H1 (cell line): ENCODE measurements at regions not wholly inside any gene's neighbourhood (a gene's known extent, or its start where the extent isn't known, plus 50 kb on each side); places are given as distances from the start of the nearest gene placed in this dataset.

Experiments
- CTCF ChIA-PET: fragments of 300-600 bp; sonication (Branson Sonifier 250); formaldehyde crosslinking; loops from one replicate; lab custom pipeline; 2021; ENCODE audit not compliant: partially characterized antibody; lab: Charles Lee
- POLR2A ChIA-PET: fragments of 300-600 bp; sonication (Branson Sonifier 250); formaldehyde crosslinking; loops from one replicate; lab custom pipeline; 2021; ENCODE audit warnings: inconsistent platforms; ENCODE audit not compliant: partially characterized antibody; lab: Charles Lee
- DNase-seq, 2 experiments: peaks; one replicate each; pipeline versions ENCODE4 v3.0.0 to v3.0.0-alpha.2; 2010 to 2022; ENCODE audit warnings: low spot score in 2 of 2, low read depth in 1 of 2, mixed read lengths in 1 of 2
- FAIRE-seq: peaks from 2 replicates; lab custom pipeline; 2011; peaks lifted over from hg19 to GRCh38; lab: Jason Lieb, UNC
- H2AFZ ChIP-seq: 2 replicates; pipeline ENCODE4 v1.8.1; 2012; ENCODE audit warnings: low read length, inconsistent platforms
- H2AK5ac ChIP-seq: 2 replicates; pipeline ENCODE4 v1.6.1; 2013; ENCODE audit warnings: low read depth, low read length
- H2BK120ac ChIP-seq: replicated peaks from 2 replicates; pipeline ENCODE3; 2013; ENCODE audit warnings: low read depth, low read length, inconsistent platforms
- H2BK12ac ChIP-seq: 2 replicates; pipeline ENCODE4 v1.6.1; 2013; ENCODE audit warnings: low read depth, low read length
- H2BK15ac ChIP-seq: 2 replicates; pipeline ENCODE4 v1.6.1; 2013; ENCODE audit warnings: low read length
- H2BK20ac ChIP-seq: 2 replicates; pipeline ENCODE4 v1.6.1; 2013; ENCODE audit warnings: low read length
- H2BK5ac ChIP-seq: 2 replicates; pipeline ENCODE4 v1.6.1; 2013; ENCODE audit warnings: low read depth, low read length
- H3K14ac ChIP-seq: 2 replicates; pipeline ENCODE4 v1.6.1; 2013; ENCODE audit warnings: inconsistent platforms; ENCODE audit not compliant: insufficient read length
- H3K18ac ChIP-seq: 2 replicates; pipeline ENCODE4 v1.6.1; 2013; ENCODE audit warnings: low read length; ENCODE audit errors: extremely low read depth
- H3K23ac ChIP-seq: 2 replicates; pipeline ENCODE4 v1.6.1; 2013; ENCODE audit warnings: inconsistent platforms; ENCODE audit not compliant: insufficient read length
- H3K23me2 ChIP-seq: 2 replicates; pipeline ENCODE4 v1.6.1; 2013; ENCODE audit warnings: low read depth, low read length
- H3K27ac ChIP-seq: 2 replicates; pipeline ENCODE4 v1.6.1; 2011; ENCODE audit warnings: low read depth, low read length, inconsistent platforms
- H3K27me3 ChIP-seq, 4 experiments: replicated peaks in 1 of 4; 1 replicate in 1 of 4; 2 replicates in 3 of 4; pipeline versions ENCODE4 v1.6.1 to v1.8.1; 2011 to 2013; ENCODE audit warnings: low read length in 3 of 4, mild to moderate bottlenecking in 3 of 4, inconsistent platforms in 2 of 4, mixed read lengths in 2 of 4, moderate library complexity in 1 of 4; ENCODE audit not compliant: control insufficient read depth in 3 of 4, insufficient read depth in 3 of 4; ENCODE audit errors: extremely low read depth in 1 of 4
- H3K36me3 ChIP-seq, 4 experiments: 2 replicates each; pipeline versions ENCODE4 v1.6.1 to v1.8.1; 2011 to 2013; ENCODE audit warnings: mild to moderate bottlenecking in 4 of 4, low read length in 3 of 4, moderate library complexity in 2 of 4, control low read depth in 1 of 4, inconsistent platforms in 1 of 4; ENCODE audit not compliant: insufficient read depth in 4 of 4, control insufficient read depth in 2 of 4
- H3K4ac ChIP-seq: replicated peaks from 2 replicates; pipeline ENCODE3; 2013; ENCODE audit warnings: low read length, low read depth, mixed read lengths, inconsistent platforms; ENCODE audit not compliant: insufficient read length
- H3K4me1 ChIP-seq, 4 experiments: replicated peaks in 1 of 4; 1 replicate in 1 of 4; 2 replicates in 3 of 4; pipeline versions ENCODE4 v1.6.1 to v1.8.1; 2011 to 2013; ENCODE audit warnings: low read length in 3 of 4, inconsistent platforms in 2 of 4, mixed read lengths in 1 of 4; ENCODE audit not compliant: insufficient read depth in 4 of 4, control insufficient read depth in 3 of 4
- H3K4me2 ChIP-seq, 2 experiments: 2 replicates each; pipeline versions ENCODE4 v1.6.1 to v1.8.1; 2011 to 2013; ENCODE audit warnings: low read depth in 2 of 2, low read length in 2 of 2, control low read depth in 1 of 2, inconsistent platforms in 1 of 2, mild to moderate bottlenecking in 1 of 2; ENCODE audit not compliant: insufficient read depth in 1 of 2
- H3K4me3 ChIP-seq, 4 experiments: fragments of 200-600, 300-600 bp in 1 of 4; sonication (generic), shearing (Covaris generic), sonication (Bioruptor Twin) in 1 of 4; 2 replicates each; pipeline versions ENCODE4 v1.5.1 to v1.8.1; 2011 to 2016; ENCODE audit warnings: low read length in 4 of 4, low read depth in 3 of 4, control low read depth in 2 of 4, inconsistent platforms in 2 of 4, mild to moderate bottlenecking in 2 of 4, mixed read lengths in 1 of 4, moderate library complexity in 1 of 4; ENCODE audit not compliant: insufficient read depth in 2 of 4; ENCODE audit errors: extremely low read depth in 1 of 4
- H3K56ac ChIP-seq: replicated peaks from 2 replicates; pipeline ENCODE3; 2013; ENCODE audit warnings: low read depth, mild to moderate bottlenecking, mixed read lengths, low read length, inconsistent platforms; ENCODE audit not compliant: insufficient read length
- H3K79me1 ChIP-seq: 2 replicates; pipeline ENCODE4 v1.6.1; 2013; ENCODE audit warnings: low read depth, low read length, control low read depth
- H3K79me2 ChIP-seq, 2 experiments: 2 replicates each; pipeline versions ENCODE4 v1.6.1 to v1.8.1; 2012 to 2013; ENCODE audit warnings: low read length in 2 of 2, mild to moderate bottlenecking in 2 of 2, inconsistent platforms in 1 of 2; ENCODE audit not compliant: insufficient read depth in 2 of 2, control insufficient read depth in 1 of 2
- H3K9ac ChIP-seq, 4 experiments: replicated peaks in 1 of 4; 1 replicate in 1 of 4; 2 replicates in 3 of 4; pipeline versions ENCODE4 v1.6.1 to v1.8.1; 2011 to 2013; ENCODE audit warnings: low read depth in 3 of 4, low read length in 3 of 4, control low read depth in 2 of 4, mild to moderate bottlenecking in 2 of 4, moderate library complexity in 2 of 4, inconsistent platforms in 1 of 4; ENCODE audit errors: extremely low read depth in 1 of 4
- H3K9me3 ChIP-seq, 2 experiments: 2 replicates each; pipeline versions ENCODE4 v1.6.1 to v1.8.1; 2012 to 2013; ENCODE audit warnings: mild to moderate bottlenecking in 2 of 2, moderate library complexity in 2 of 2, control low read depth in 1 of 2, inconsistent platforms in 1 of 2, low read depth in 1 of 2, low read length in 1 of 2, mixed read lengths in 1 of 2; ENCODE audit not compliant: insufficient read depth in 2 of 2
- H4K20me1 ChIP-seq, 2 experiments: replicated peaks in 1 of 2; 2 replicates each; pipeline versions ENCODE3 to v1.8.1; 2011 to 2013; ENCODE audit warnings: inconsistent platforms in 2 of 2, low read length in 2 of 2, mild to moderate bottlenecking in 1 of 2; ENCODE audit not compliant: insufficient read depth in 2 of 2, control insufficient read depth in 1 of 2
- H4K5ac ChIP-seq: 2 replicates; pipeline ENCODE4 v1.6.1; 2013; ENCODE audit warnings: low read length, low read depth, mixed read lengths, inconsistent platforms; ENCODE audit not compliant: insufficient read length
- H4K8ac ChIP-seq: 2 replicates; pipeline ENCODE4 v1.8.0; 2013; ENCODE audit warnings: mild to moderate bottlenecking, moderate library complexity, low read length, inconsistent platforms; ENCODE audit not compliant: insufficient read depth; ENCODE audit errors: extremely low read depth
- H4K91ac ChIP-seq: replicated peaks from 2 replicates; pipeline ENCODE3; 2013; ENCODE audit warnings: low read length, mixed read lengths, inconsistent platforms; ENCODE audit not compliant: insufficient read length
- BRCA1 ChIP-seq: IDR thresholded peaks from 2 replicates; pipeline ENCODE4 v1.6.1; 2012; ENCODE audit warnings: low read depth, low read length, improper control_type of control experiment
- CBX8 ChIP-seq: fragments of 300-800, 300-1000 bp; sonication (generic); IDR thresholded peaks from 2 replicates; pipeline ENCODE4 v1.7.1; 2016; ENCODE audit warnings: low read depth, low read length, borderline replicate concordance
- RFX5 ChIP-seq: IDR thresholded peaks from 2 replicates; pipeline ENCODE4 v1.6.1; 2011; ENCODE audit warnings: low read depth, low read length, improper control_type of control experiment, borderline replicate concordance
- ZNF274 ChIP-seq: IDR thresholded peaks from 2 replicates; pipeline ENCODE4 v1.7.0; 2012; ENCODE audit warnings: low read length, borderline replicate concordance; ENCODE audit errors: extremely low read depth
- WGBS, 2 experiments: shearing (Covaris generic) in 1 of 2; methylation state at CpG; one replicate each; pipeline versions ENCODE4 v1.1.6 to v1.1.7; 2013 to 2015; ENCODE audit warnings: low lambda C conversion rate in 2 of 2, mixed read lengths in 2 of 2, inconsistent platforms in 1 of 2, low coverage in 1 of 2, missing lambda C conversion rate in 1 of 2; ENCODE audit not compliant: insufficient replicate concordance in 2 of 2, insufficient coverage in 1 of 2, insufficient read length in 1 of 2; ENCODE audit errors: extremely low coverage in 1 of 2, missing lambda C conversion rate in 1 of 2; 5-methylcytosine and 5-hydroxymethylcytosine counted together

DNA sequence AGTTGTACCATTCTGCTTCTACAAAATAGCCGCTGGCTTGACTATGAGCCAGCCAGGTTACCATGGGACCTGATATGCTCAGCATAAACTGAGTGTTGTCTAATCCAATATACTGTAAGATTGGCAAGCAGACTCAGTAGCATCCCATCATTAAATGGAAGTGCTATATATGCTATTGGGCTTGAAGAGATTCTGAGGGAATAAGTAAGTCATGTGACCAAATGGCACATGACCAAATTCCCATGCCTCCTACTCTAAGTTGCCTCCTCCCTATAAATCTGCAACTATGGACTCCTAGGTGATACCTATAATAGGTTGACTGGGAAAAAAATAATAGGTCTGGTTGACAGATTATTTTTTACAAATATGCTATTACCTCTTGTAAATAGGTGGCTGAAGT lies 698.6 kb downstream of the BRINP3 start:
- Histone ChIP-seq H2BK20ac (no peak overlapping the region), H4K20me1 (no peaks in the 10 kb centered on the region), H3K27ac (no peak overlapping the region), H3K4ac (no peak overlapping the region), H3K79me2 (no peaks in the 10 kb centered on the region), H2AFZ (no peak overlapping the region), H2AK5ac (no peak overlapping the region), H3K27me3 (no peaks in the 10 kb centered on the region), H3K23me2 (no peaks in the 10 kb centered on the region), H4K5ac (no peak overlapping the region), H3K23ac (no peak overlapping the region), H3K36me3 (no peaks in the 10 kb centered on the region), H3K9me3 (no peaks in the 10 kb centered on the region), H4K8ac (no peak overlapping the region), H3K14ac (no peak overlapping the region), H3K9ac (no peak overlapping the region), H2BK15ac (no peak overlapping the region), H3K79me1 (no peaks in the 10 kb centered on the region), H4K91ac (no peak overlapping the region), H2BK120ac (no peak overlapping the region), H3K18ac (no peak overlapping the region), H3K4me1 (no peaks in the 10 kb centered on the region), H3K56ac (no peak overlapping the region), H3K4me3 (no peak overlapping the region), H2BK5ac (no peak overlapping the region), H3K4me2 (no peak overlapping the region), H2BK12ac (no peak overlapping the region)
- DNase-seq (no peak), FAIRE-seq (no peak)
- POLR2A ChIA-PET, result no interaction called here
- TF ChIP-seq BRCA1, result no peak
- TF ChIP-seq ZNF274, result no peak
- no peak for TF ChIP-seq RFX5
- TF ChIP-seq CBX8, result no peak
- WGBS, 2 experiments, result 92% methylated on average over 1 of the region's 1 CpG; no CpG with 5 or more reads in 1 of the 2 experiments
- CTCF ChIA-PET, result no interaction called here
